GM12878 (cell line): ENCODE measurements at regions not wholly inside any gene's neighbourhood (a gene's known extent, or its start where the extent isn't known, plus 50 kb on each side); places are given as distances from the start of the nearest gene placed in this dataset.

Source experiments
- ATAC-seq: fragments of 200-7000 bp; cut with Tn5 transposase; 3 replicates; pipeline ENCODE4 v1.9.1; 2020; ENCODE audit warnings: mild to moderate bottlenecking, moderate library complexity
- BruUV-seq: library from RNA; stranded (reverse); fragments of 400-500 nt; replicated peaks from 2 replicates; lab custom pipeline; 2021; lab: Mats Ljungman, UMichigan
- CTCF ChIA-PET: fragments of 300-600 bp; sonication (Branson Sonifier 250); formaldehyde crosslinking; extraction: SDS; loops from one replicate; lab custom pipeline; 2021; ENCODE audit warnings: inconsistent platforms; lab: Yijun Ruan, JAX
- POLR2A ChIA-PET: fragments of 350-600 bp; formaldehyde crosslinking; extraction: SDS; loops from one replicate; lab custom pipeline; 2021; ENCODE audit warnings: inconsistent platforms; lab: Charles Lee
- RAD21 ChIA-PET: fragments of 300-600 bp; sonication (Branson Sonifier 250); formaldehyde crosslinking; loops from one replicate; lab custom pipeline; 2023; ENCODE audit warnings: antibody characterized with exemption; ENCODE audit not compliant: unreplicated experiment; lab: Charles Lee
- SMC1A ChIA-PET: fragments of 300-600 bp; sonication (Branson Sonifier 250); formaldehyde crosslinking; loops from one replicate; lab custom pipeline; 2023; ENCODE audit not compliant: unreplicated experiment, uncharacterized antibody; lab: Charles Lee
- DNase-seq: peaks from one replicate; pipeline ENCODE4 v3.0.0-alpha.2; 2011; ENCODE audit warnings: low read depth, low spot score
- FAIRE-seq: peaks from 3 replicates; lab custom pipeline; 2011; peaks lifted over from hg19 to GRCh38; lab: Jason Lieb, UNC
- H2AFZ ChIP-seq: 2 replicates; pipeline ENCODE4 v1.6.0; 2011; ENCODE audit warnings: low read depth, low read length, control low read depth; ENCODE audit not compliant: control insufficient read depth
- H3K27ac ChIP-seq: 2 replicates; pipeline ENCODE4 v1.5.1; 2011; ENCODE audit warnings: control low read depth; ENCODE audit not compliant: control insufficient read depth, insufficient read depth
- H3K27me3 ChIP-seq, 2 experiments: replicated peaks in 1 of 2; 2 replicates each; pipeline versions ENCODE4 v1.6.0 to v1.6.1; 2011; ENCODE audit warnings: low read length in 1 of 2; ENCODE audit not compliant: control insufficient read depth in 2 of 2, insufficient read depth in 2 of 2
- H3K36me3 ChIP-seq, 2 experiments: 2 replicates each; pipeline ENCODE4 v1.5.1; 2011; ENCODE audit warnings: low read length in 1 of 2; ENCODE audit not compliant: control insufficient read depth in 2 of 2, insufficient read depth in 2 of 2
- H3K4me1 ChIP-seq: 2 replicates; pipeline ENCODE4 v1.6.1; 2011; ENCODE audit warnings: mild to moderate bottlenecking, low read length, moderate library complexity, mixed read lengths; ENCODE audit not compliant: control insufficient read depth, insufficient read depth
- H3K4me2 ChIP-seq: 2 replicates; pipeline ENCODE4 v1.6.0; 2011; ENCODE audit warnings: control low read depth; ENCODE audit not compliant: control insufficient read depth, insufficient read depth
- H3K4me3 ChIP-seq: fragments of 200-600 bp; sonication (generic); 2 replicates; pipeline ENCODE4 v1.5.1; 2016
- H3K79me2 ChIP-seq: 2 replicates; pipeline ENCODE4 v1.6.0; 2011; ENCODE audit warnings: low read length; ENCODE audit not compliant: control insufficient read depth, insufficient read depth
- H3K9ac ChIP-seq: 2 replicates; pipeline ENCODE4 v1.8.0; 2011; ENCODE audit warnings: low read length, control low read depth, mixed read lengths; ENCODE audit not compliant: control insufficient read depth, insufficient read depth
- H3K9me3 ChIP-seq: replicated peaks from 3 replicates; pipeline ENCODE4 v1.5.1; 2011; ENCODE audit warnings: mild to moderate bottlenecking, low read length; ENCODE audit not compliant: control insufficient read depth, insufficient read depth
- H4K20me1 ChIP-seq: 2 replicates; pipeline ENCODE4 v1.6.0; 2011; ENCODE audit not compliant: control insufficient read depth, insufficient read depth
- IRF4 ChIP-seq: IDR thresholded peaks from 2 replicates; pipeline ENCODE4 v1.6.1; 2011; ENCODE audit warnings: low read depth, low read length
- TCF7 ChIP-seq: IDR thresholded peaks from 2 replicates; pipeline ENCODE4 v1.6.1; 2014; ENCODE audit warnings: antibody characterized with exemption, borderline replicate concordance
- ZNF274 ChIP-seq: IDR thresholded peaks from one replicate; pipeline ENCODE4 v1.8.0; 2011; ENCODE audit not compliant: insufficient read length, insufficient read depth
- WGBS: methylation state at CpG from one replicate; pipeline ENCODE4 v1.1.6; 2016; ENCODE audit warnings: low lambda C conversion rate; ENCODE audit not compliant: insufficient replicate concordance, insufficient coverage; ENCODE audit errors: missing lambda C conversion rate; 5-methylcytosine and 5-hydroxymethylcytosine counted together
- in situ Hi-C: fragments of 300-500 bp; cut with MboI; formaldehyde crosslinking; loops from 9 replicates; pipeline ENCODE4 v1.14.3; 2018; ENCODE audit warnings: mixed read lengths
- intact Hi-C: fragments of 100-400 bp; cut with micrococcal nuclease; formaldehyde crosslinking; loops from one replicate; pipeline ENCODE4 v1.14.2; 2022; ENCODE audit not compliant: unreplicated experiment

- Histone ChIP-seq H3K4me3 (no peak overlapping the region), H2AFZ (no peak overlapping the region), H3K27ac (no peak overlapping the region), H3K27me3 (no peaks in the 10 kb centered on the region), H3K79me2 (no peaks in the 10 kb centered on the region)
- no peak for ATAC-seq
- WGBS = 30% methylated on average over 11 of the region's 11 CpGs
- CTCF ChIA-PET = no interaction called here
- no peak for TF ChIP-seq ZNF274
- no peak for TF ChIP-seq IRF4
- TF ChIP-seq, all 136 proteins: peak for 0
- no peak for FAIRE-seq
- Histone ChIP-seq H3K36me3 (no peaks in the 10 kb centered on the region), H3K9me3 (no peaks in the 10 kb centered on the region), H3K4me2 (no peak overlapping the region), H3K4me1 (no peaks in the 10 kb centered on the region), H3K9ac (no peak overlapping the region), H4K20me1 (no peaks in the 10 kb centered on the region)
- intact Hi-C loops (no loop called here), in situ Hi-C loops (no loop called here)
- ChIA-PET SMC1A (no interaction called here), POLR2A (no interaction called here), RAD21 (no interaction called here)
- DNase-seq = no peak
- BruUV-seq = no TSS peak
Measured at GRCh38 chr9:86718388-86719049, 228.8 kb downstream of the GAS1 start.

- no peak for TF ChIP-seq TCF7
- no peaks in the 10 kb centered on the region for H3K36me3 ChIP-seq
- in situ Hi-C loops (no loop called here), intact Hi-C loops (no loop called here)
- 17% methylated on average over 4 of the region's 4 CpGs for WGBS
- no peak overlapping the region for H3K4me3 ChIP-seq
- no peaks in the 10 kb centered on the region for H4K20me1 ChIP-seq
- no TSS peak for BruUV-seq
- ChIA-PET POLR2A (no interaction called here), CTCF (no interaction called here), RAD21 (no interaction called here), SMC1A (no interaction called here)
- H3K79me2 ChIP-seq = no peaks in the 10 kb centered on the region
- no peaks in the 10 kb centered on the region for H3K27me3 ChIP-seq
- DNase-seq (no peak), ATAC-seq (no peak), FAIRE-seq (no peak)
- no peak overlapping the region for H3K4me2 ChIP-seq
- H3K9ac ChIP-seq = no peak overlapping the region
- H3K4me1 ChIP-seq = no peaks in the 10 kb centered on the region
- no peak overlapping the region for H2AFZ ChIP-seq
- H3K9me3 ChIP-seq = no peaks in the 10 kb centered on the region
- H3K27ac ChIP-seq = no peak overlapping the region
Measured at GRCh38 chr9:86716326-86716922, 230.9 kb downstream of the GAS1 start.
